Osteocyte (in vitro differentiated cells): ENCODE measurements at regions not wholly inside any gene's neighbourhood (a gene's known extent, or its start where the extent isn't known, plus 50 kb on each side); places are given as distances from the start of the nearest gene placed in this dataset.

Source experiments
- DNase-seq: peaks from one replicate; pipeline ENCODE4 v3.0.0; 2021; ENCODE audit warnings: mixed read lengths; ENCODE audit not compliant: unreplicated experiment; ENCODE audit errors: extremely low spot score
- H3K27ac Mint-ChIP-seq: one replicate; pipeline ENCODE4 v1.8.0; 2021; ENCODE audit warnings: mild to moderate bottlenecking, mixed read lengths; ENCODE audit not compliant: unreplicated experiment
- H3K27me3 Mint-ChIP-seq: one replicate; pipeline ENCODE4 v1.8.0; 2021; ENCODE audit warnings: mixed read lengths; ENCODE audit not compliant: unreplicated experiment
- H3K36me3 Mint-ChIP-seq: one replicate; pipeline ENCODE4 v1.8.0; 2021; ENCODE audit warnings: mixed read lengths; ENCODE audit not compliant: unreplicated experiment
- H3K4me1 Mint-ChIP-seq: one replicate; pipeline ENCODE4 v1.8.0; 2021; ENCODE audit warnings: mixed read lengths; ENCODE audit not compliant: unreplicated experiment
- H3K4me3 Mint-ChIP-seq: one replicate; pipeline ENCODE4 v1.8.0; 2021; ENCODE audit warnings: mild to moderate bottlenecking, moderate library complexity, mixed read lengths; ENCODE audit not compliant: unreplicated experiment
- H3K9me3 Mint-ChIP-seq: one replicate; pipeline ENCODE4 v1.8.0; 2021; ENCODE audit warnings: mixed read lengths; ENCODE audit not compliant: unreplicated experiment
- CTCF ChIP-seq: fragments of 200-600 bp; sonication (generic); IDR thresholded peaks from 2 replicates; pipeline ENCODE4 v1.5.0; 2021; ENCODE audit warnings: antibody characterized with exemption, mild to moderate bottlenecking, moderate library complexity

GRCh38 chr7:117942780-117943179 is 69.5 kb upstream of the CTTNBP2 start:
- Mint-ChIP-seq H3K27ac (no peak overlapping the region), H3K4me3 (no peak overlapping the region), H3K9me3 (peaks cover 11% of the 10 kb centered on the region), H3K4me1 (peaks cover 23% of the 10 kb centered on the region), H3K27me3 (no peaks in the 10 kb centered on the region), H3K36me3 (no peaks in the 10 kb centered on the region)
- no peak for TF ChIP-seq CTCF
- DNase-seq, result no peak

- Mint-ChIP-seq H3K9me3 (peaks cover 11% of the 10 kb centered on the region), H3K4me1 (peaks cover 25% of the 10 kb centered on the region), H3K27ac (no peak overlapping the region), H3K36me3 (no peaks in the 10 kb centered on the region), H3K4me3 (no peak overlapping the region), H3K27me3 (no peaks in the 10 kb centered on the region)
- no peak for DNase-seq
- no peak for TF ChIP-seq CTCF
Observed at GRCh38 chr7:117944886-117945285, 71.6 kb upstream of the CTTNBP2 start.

GRCh38 chr7:117946151-117946633 is 73.0 kb upstream of the CTTNBP2 start:
- Mint-ChIP-seq H3K27ac (no peak overlapping the region), H3K36me3 (no peaks in the 10 kb centered on the region), H3K9me3 (peaks cover 11% of the 10 kb centered on the region), H3K27me3 (no peaks in the 10 kb centered on the region), H3K4me1 (peaks cover 25% of the 10 kb centered on the region), H3K4me3 (no peak overlapping the region)
- no peak for DNase-seq
- no peak for TF ChIP-seq CTCF

- TF ChIP-seq CTCF, result peak; percentile 20
- DNase-seq, result no peak
- no peaks in the 10 kb centered on the region for H3K36me3 Mint-ChIP-seq
- H3K4me1 Mint-ChIP-seq, result peaks cover 25% of the 10 kb centered on the region
- peaks cover 10% of the 10 kb centered on the region for H3K9me3 Mint-ChIP-seq
- H3K27me3 Mint-ChIP-seq, result peaks cover 7% of the 10 kb centered on the region
- no peak overlapping the region for H3K4me3 Mint-ChIP-seq
- H3K27ac Mint-ChIP-seq, result no peak overlapping the region
Observed at GRCh38 chr7:117949232-117949631, 76.0 kb upstream of the CTTNBP2 start.

GRCh38 chr7:117950601-117951260 is 77.5 kb upstream of the CTTNBP2 start:
- Mint-ChIP-seq H3K9me3 (peaks cover 10% of the 10 kb centered on the region), H3K36me3 (no peaks in the 10 kb centered on the region), H3K4me3 (no peak overlapping the region), H3K27ac (no peak overlapping the region), H3K4me1 (peaks cover 15% of the 10 kb centered on the region), H3K27me3 (peaks cover 7% of the 10 kb centered on the region)
- no peak for TF ChIP-seq CTCF
- no peak for DNase-seq
